ENCODE measurements at regions not wholly inside any gene's neighbourhood (a gene's known extent, or its start where the extent isn't known, plus 50 kb on each side); places are given as distances from the start of the nearest gene placed in this dataset.

- no peak for TF ChIP-seq CTCF (IDR thresholded peaks at IDR 0.05; ENCODE audit: low read length)
- TF ChIP-seq EZH2 (IDR thresholded peaks at IDR 0.05; ENCODE audit: borderline replicate concordance, low read length), result no peak
Observed at GRCh38 chr2:2705871-2706270, 374.8 kb upstream of the MYT1L start.
